Sigmoid colon (tissue), 6 donors: ENCODE measurements at regions not wholly inside any gene's neighbourhood (a gene's known extent, or its start where the extent isn't known, plus 50 kb on each side); places are given as distances from the start of the nearest gene placed in this dataset.

Experiments used
- DNase-seq: peaks from one replicate; pipeline ENCODE4 v3.0.0-alpha.2; 2019
- H3K27ac ChIP-seq, 4 donors: fragments of 200-600 bp; sonication (generic); one replicate each; pipeline ENCODE4 v1.5.1; 2016 to 2019; ENCODE audit warnings: mild to moderate bottlenecking in 1 of 4
- H3K27me3 ChIP-seq, 3 donors: fragments of 200-600 bp; sonication (generic); one replicate each; pipeline ENCODE4 v1.5.1; 2019; ENCODE audit warnings: mild to moderate bottlenecking in 1 of 3
- H3K36me3 ChIP-seq, 4 donors: fragments of 200-600 bp; sonication (generic); one replicate each; pipeline ENCODE4 v1.5.1; 2016 to 2019
- H3K4me1 ChIP-seq, 4 donors: fragments of 200-600 bp; sonication (generic); one replicate each; pipeline ENCODE4 v1.5.1; 2017 to 2019
- H3K4me3 ChIP-seq, 4 donors: fragments of 200-600 bp; sonication (generic); one replicate each; pipeline ENCODE4 v1.5.1; 2017 to 2019; ENCODE audit warnings: mild to moderate bottlenecking in 2 of 4, moderate library complexity in 1 of 4
- H3K9me3 ChIP-seq, 4 donors: fragments of 200-600 bp in 3 of 4; sonication (generic) in 3 of 4; one replicate each; pipeline versions ENCODE4 v1.5.1 to v1.6.1; 2013 to 2019
- CTCF ChIP-seq, 4 experiments: fragments of 450-650 bp in 3 of 4; fragments of 200-600 bp in 1 of 4; IDR thresholded peaks; one replicate each; pipeline ENCODE4 v1.5.1; 2016 to 2019; ENCODE audit warnings: antibody characterized with exemption in 4 of 4, mild to moderate bottlenecking in 3 of 4, moderate library complexity in 2 of 4
- EP300 ChIP-seq, 4 donors: sonication (generic); formaldehyde crosslinking; IDR thresholded peaks; one replicate each; pipeline ENCODE4 v1.6.1; 2017; ENCODE audit warnings: antibody characterized with exemption in 4 of 4
- POLR2A ChIP-seq, 2 donors: fragments of 450-650 bp; IDR thresholded peaks; one replicate each; pipeline ENCODE4 v1.6.1; 2016; ENCODE audit warnings: antibody characterized with exemption in 2 of 2, mild to moderate bottlenecking in 2 of 2, moderate library complexity in 2 of 2
- POLR2AphosphoS5 ChIP-seq, 4 donors: sonication (generic); formaldehyde crosslinking; IDR thresholded peaks; one replicate each; pipeline ENCODE4 v1.6.1; 2017; ENCODE audit warnings: antibody characterized with exemption in 4 of 4
- WGBS, 2 donors: extraction: QIAGEN DNeasy Blood & Tissue Kit; methylation state at CpG; one replicate each; pipeline ENCODE4 v1.1.7; 2013; 5-methylcytosine and 5-hydroxymethylcytosine counted together
- intact Hi-C: fragments of 100-400 bp; cut with DNase I; formaldehyde crosslinking; loops from one replicate; pipeline ENCODE4 v1.15.1; 2023
- donor health status: healthy with polysubstance abuse.
- donor health status: healthy.

DNA sequence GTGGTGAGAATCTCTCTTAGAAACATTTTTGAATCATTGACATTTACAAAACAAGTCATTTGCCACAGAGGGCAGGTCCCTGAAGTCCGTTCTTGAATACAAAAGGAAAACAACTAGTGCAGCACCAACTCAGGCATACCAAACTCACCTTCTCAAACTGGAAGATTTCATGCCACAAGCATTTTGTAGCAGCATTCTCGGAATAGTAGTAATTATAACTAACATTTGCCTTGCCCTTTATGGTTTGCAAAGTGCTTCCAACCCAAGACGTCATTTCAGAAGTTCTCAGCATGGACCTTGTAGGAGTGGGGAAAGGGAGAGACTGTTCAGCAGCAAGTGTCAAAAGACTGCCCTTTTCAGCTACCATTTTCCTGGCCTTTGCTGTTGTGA lies 344.6 kb downstream of the RFC3 start:
- intact Hi-C loops, result loop anchor here (5.0 kb wide), 1 partner anchor 45 kb away; no protein-coding TSS in a partner anchor
- Histone ChIP-seq H3K27ac (peak overlapping the region; percentile 73 to 90 (median 76)), H3K36me3 (no peaks in the 10 kb centered on the region), H3K4me3 (peak overlapping the region in 2 of 4 donors; percentile 1 to 5), H3K9me3 (no peaks in the 10 kb centered on the region), H3K4me1 (peaks cover 0 to 39% (median 28%) of the 10 kb centered on the region in 4 donors), H3K27me3 (no peaks in the 10 kb centered on the region)
- WGBS, 2 donors, result 26 to 66% methylated on average over 3 of the region's 3 CpGs
- TF ChIP-seq POLR2A (IDR thresholded peaks at IDR 0.05) (no peak), POLR2AphosphoS5 (IDR thresholded peaks at IDR 0.05) (no peak), CTCF (IDR thresholded peaks at IDR 0.05) (no peak), EP300 (IDR thresholded peaks at IDR 0.05) (no peak)
- DNase-seq, result no peak

- H3K27ac ChIP-seq, result peak overlapping the region in 2 of 4 donors; percentile 79 to 90
These were observed 346.6 kb downstream of the RFC3 start for GRCh38 chr13:34164582-34164981.

GRCh38 chr13:34165158-34165557 lies 347.2 kb downstream of the RFC3 start:
- TF ChIP-seq POLR2A (IDR thresholded peaks at IDR 0.05) (no peak), POLR2AphosphoS5 (IDR thresholded peaks at IDR 0.05) (no peak), CTCF (IDR thresholded peaks at IDR 0.05) (no peak), EP300 (IDR thresholded peaks at IDR 0.05) (no peak)
- no peaks in the 10 kb centered on the region for H3K9me3 ChIP-seq
- H3K36me3 ChIP-seq, result no peaks in the 10 kb centered on the region
- intact Hi-C loops, result no loop called here
- no peaks in the 10 kb centered on the region for H3K27me3 ChIP-seq
- WGBS, 2 donors, result 80 to 95% methylated on average over 7 of the region's 7 CpGs
- H3K4me3 ChIP-seq, result no peak overlapping the region
- peak overlapping the region in 1 of 4 donors; percentile 90 for H3K27ac ChIP-seq
- peaks cover 0 to 37% (median 26%) of the 10 kb centered on the region in 4 donors for H3K4me1 ChIP-seq
- DNase-seq, result no peak

More at GRCh38 chr13:34164582-34164981, 346.6 kb downstream of the RFC3 start:
- DNase-seq, result no peak
- Histone ChIP-seq H3K36me3 (no peaks in the 10 kb centered on the region), H3K27me3 (no peaks in the 10 kb centered on the region), H3K9me3 (no peaks in the 10 kb centered on the region), H3K4me3 (no peak overlapping the region), H3K4me1 (peaks cover 0 to 37% (median 26%) of the 10 kb centered on the region in 4 donors)
- WGBS, 2 donors, result 70 to 91% methylated on average over 6 of the region's 6 CpGs
- intact Hi-C loops, result loop anchor here (5.0 kb wide), 1 partner anchor 43 kb away; no protein-coding TSS in a partner anchor
- no peak for TF ChIP-seq EP300 (IDR thresholded peaks at IDR 0.05)
- no peak for TF ChIP-seq POLR2A (IDR thresholded peaks at IDR 0.05)
- no peak for TF ChIP-seq POLR2AphosphoS5 (IDR thresholded peaks at IDR 0.05)
- TF ChIP-seq CTCF (IDR thresholded peaks at IDR 0.05), result no peak

- TF ChIP-seq EP300 (IDR thresholded peaks at IDR 0.05), result no peak
- no peak for TF ChIP-seq POLR2AphosphoS5 (IDR thresholded peaks at IDR 0.05)
- no peak for TF ChIP-seq CTCF (IDR thresholded peaks at IDR 0.05)
- no peak for TF ChIP-seq POLR2A (IDR thresholded peaks at IDR 0.05)
- Histone ChIP-seq H3K27ac (no peak overlapping the region), H3K4me3 (no peak overlapping the region), H3K27me3 (no peaks in the 10 kb centered on the region), H3K9me3 (no peaks in the 10 kb centered on the region), H3K36me3 (no peaks in the 10 kb centered on the region), H3K4me1 (peaks cover 0 to 29% (median 21%) of the 10 kb centered on the region in 4 donors)
- intact Hi-C loops, result no loop called here
- 96 to 99% methylated on average over 2 of the region's 2 CpGs for WGBS, 2 donors
- no peak for DNase-seq
These were observed 348.5 kb downstream of the RFC3 start for GRCh38 chr13:34166406-34166805.

GRCh38 chr13:34167347-34167746 lies 349.4 kb downstream of the RFC3 start:
- H3K36me3 ChIP-seq, result no peaks in the 10 kb centered on the region
- intact Hi-C loops, result no loop called here
- no peak overlapping the region for H3K27ac ChIP-seq
- H3K27me3 ChIP-seq, result no peaks in the 10 kb centered on the region
- no peak overlapping the region for H3K4me3 ChIP-seq
- WGBS, 2 donors, result 19 to 57% methylated on average over 2 of the region's 2 CpGs
- TF ChIP-seq CTCF (IDR thresholded peaks at IDR 0.05) (no peak), POLR2A (IDR thresholded peaks at IDR 0.05) (no peak), EP300 (IDR thresholded peaks at IDR 0.05) (no peak), POLR2AphosphoS5 (IDR thresholded peaks at IDR 0.05) (no peak)
- no peaks in the 10 kb centered on the region for H3K9me3 ChIP-seq
- no peak for DNase-seq
- H3K4me1 ChIP-seq, result peaks cover 0 to 23% (median 13%) of the 10 kb centered on the region in 4 donors
